ENCODE measurements at regions not wholly inside any gene's neighbourhood (a gene's known extent, or its start where the extent isn't known, plus 50 kb on each side); places are given as distances from the start of the nearest gene placed in this dataset.

- H3K4me3 ChIP-seq: no peak overlapping the region
- H3K27ac ChIP-seq: no peak overlapping the region
- H3K9ac ChIP-seq: no peak overlapping the region
- H3K4me2 ChIP-seq: no peak overlapping the region
- H4K20me1 ChIP-seq: no peaks in the 10 kb centered on the region
- TF ChIP-seq Cebpa-rat (IDR thresholded peaks at IDR 0.05): no peak
- no peaks in the 10 kb centered on the region for H3K9me3 ChIP-seq (replicated peaks in 1 of 11)
- H3K27me3 ChIP-seq: no peaks in the 10 kb centered on the region
- H3K36me3 ChIP-seq: no peaks in the 10 kb centered on the region
- H3K4me1 ChIP-seq: no peaks in the 10 kb centered on the region
These were observed 223.7 kb downstream of the MTERF1 start for GRCh38 chr7:91656541-91657482.

- TF ChIP-seq Cebpa-rat (IDR thresholded peaks at IDR 0.05): no peak
- H3K4me1 ChIP-seq: no peaks in the 10 kb centered on the region
- no peaks in the 10 kb centered on the region for H4K20me1 ChIP-seq
- no peak overlapping the region for H3K9ac ChIP-seq
- H3K27ac ChIP-seq: no peak overlapping the region
- H3K36me3 ChIP-seq: no peaks in the 10 kb centered on the region
- H3K4me2 ChIP-seq: no peak overlapping the region
- H3K9me3 ChIP-seq (replicated peaks in 1 of 11): no peaks in the 10 kb centered on the region
- no peak overlapping the region for H3K4me3 ChIP-seq
- no peaks in the 10 kb centered on the region for H3K27me3 ChIP-seq
These were observed 222.9 kb downstream of the MTERF1 start for GRCh38 chr7:91657483-91658071.

- no peaks in the 10 kb centered on the region for H3K27me3 ChIP-seq
- no peaks in the 10 kb centered on the region for H4K20me1 ChIP-seq
- no peak overlapping the region for H3K4me2 ChIP-seq
- H3K27ac ChIP-seq: no peak overlapping the region
- no peaks in the 10 kb centered on the region for H3K36me3 ChIP-seq
- TF ChIP-seq Cebpa-rat (IDR thresholded peaks at IDR 0.05): no peak
- H3K4me3 ChIP-seq: no peak overlapping the region
- H3K9ac ChIP-seq: no peak overlapping the region
- no peaks in the 10 kb centered on the region for H3K4me1 ChIP-seq
- H3K9me3 ChIP-seq (replicated peaks in 1 of 11): no peaks in the 10 kb centered on the region
These were observed 221.4 kb downstream of the MTERF1 start for GRCh38 chr7:91659096-91659495.

GRCh38 chr7:91660734-91661356, 219.7 kb downstream of the MTERF1 start:
- TF ChIP-seq Cebpa-rat (IDR thresholded peaks at IDR 0.05): no peak
- no peaks in the 10 kb centered on the region for H4K20me1 ChIP-seq
- H3K9me3 ChIP-seq (replicated peaks in 1 of 11): no peaks in the 10 kb centered on the region
- H3K4me3 ChIP-seq: no peak overlapping the region
- no peak overlapping the region for H3K27ac ChIP-seq
- no peaks in the 10 kb centered on the region for H3K4me1 ChIP-seq
- no peak overlapping the region for H3K4me2 ChIP-seq
- H3K36me3 ChIP-seq: no peaks in the 10 kb centered on the region
- H3K9ac ChIP-seq: no peak overlapping the region
- H3K27me3 ChIP-seq: no peaks in the 10 kb centered on the region

GRCh38 chr7:91661727-91662126, 218.8 kb downstream of the MTERF1 start:
- no peaks in the 10 kb centered on the region for H3K4me1 ChIP-seq
- no peaks in the 10 kb centered on the region for H3K36me3 ChIP-seq
- H3K9ac ChIP-seq: no peak overlapping the region
- no peak overlapping the region for H3K4me2 ChIP-seq
- TF ChIP-seq Cebpa-rat (IDR thresholded peaks at IDR 0.05): no peak
- H4K20me1 ChIP-seq: no peaks in the 10 kb centered on the region
- no peaks in the 10 kb centered on the region for H3K27me3 ChIP-seq
- no peaks in the 10 kb centered on the region for H3K9me3 ChIP-seq (replicated peaks in 1 of 11)
- H3K4me3 ChIP-seq: no peak overlapping the region
- no peak overlapping the region for H3K27ac ChIP-seq

GRCh38 chr7:91668217-91668616, 212.3 kb downstream of the MTERF1 start:
- Histone ChIP-seq H3K27me3 (no peaks in the 10 kb centered on the region), H3K36me3 (no peaks in the 10 kb centered on the region), H3K27ac (no peak overlapping the region), H3K9ac (no peak overlapping the region), H3K4me3 (no peak overlapping the region), H3K4me2 (no peak overlapping the region), H4K20me1 (no peaks in the 10 kb centered on the region), H3K9me3 (replicated peaks in 1 of 11) (no peaks in the 10 kb centered on the region), H3K4me1 (no peaks in the 10 kb centered on the region)
- no peak for TF ChIP-seq Cebpa-rat (IDR thresholded peaks at IDR 0.05)

- no peak overlapping the region for H3K9ac ChIP-seq
- no peaks in the 10 kb centered on the region for H3K9me3 ChIP-seq (replicated peaks in 1 of 11)
- no peak for TF ChIP-seq Cebpa-rat (IDR thresholded peaks at IDR 0.05)
- H3K27me3 ChIP-seq: no peaks in the 10 kb centered on the region
- H4K20me1 ChIP-seq: no peaks in the 10 kb centered on the region
- no peaks in the 10 kb centered on the region for H3K36me3 ChIP-seq
- H3K4me2 ChIP-seq: no peak overlapping the region
- no peak overlapping the region for H3K4me3 ChIP-seq
- H3K4me1 ChIP-seq: no peaks in the 10 kb centered on the region
- no peak overlapping the region for H3K27ac ChIP-seq
These were observed 209.3 kb downstream of the MTERF1 start for GRCh38 chr7:91671245-91671644.

GRCh38 chr7:91674470-91674869, 206.0 kb downstream of the MTERF1 start:
- Histone ChIP-seq H3K4me3 (no peak overlapping the region), H3K9me3 (replicated peaks in 1 of 11) (peaks cover 7 to 19% (median 11%) of the 10 kb centered on the region in 11 experiments), H3K27me3 (no peaks in the 10 kb centered on the region), H4K20me1 (no peaks in the 10 kb centered on the region), H3K9ac (no peak overlapping the region), H3K4me2 (no peak overlapping the region), H3K27ac (no peak overlapping the region), H3K36me3 (no peaks in the 10 kb centered on the region), H3K4me1 (no peaks in the 10 kb centered on the region)
- no peak for TF ChIP-seq Cebpa-rat (IDR thresholded peaks at IDR 0.05)

- Histone ChIP-seq H3K4me2 (no peak overlapping the region), H3K4me1 (peaks cover 13 to 22% (median 19%) of the 10 kb centered on the region in 10 experiments), H4K20me1 (no peaks in the 10 kb centered on the region), H3K27ac (no peak overlapping the region), H3K9me3 (replicated peaks in 1 of 11) (peaks cover 41 to 52% (median 44%) of the 10 kb centered on the region in 11 experiments), H3K36me3 (peaks cover 0 to 14% (median 0%) of the 10 kb centered on the region in 11 experiments; a peak in 3 of 22 replicates), H3K27me3 (no peaks in the 10 kb centered on the region), H3K9ac (no peak overlapping the region), H3K4me3 (no peak overlapping the region)
- no peak for TF ChIP-seq Cebpa-rat (IDR thresholded peaks at IDR 0.05)
These were observed 198.8 kb downstream of the MTERF1 start for GRCh38 chr7:91681718-91682117.

Measured in BLaER1 treated with 17β-estradiol and CSF1 and Interleukin-3, amounts not matched to agents 10 nM and 100 nM (cell line).